Epithelial cell of prostate (primary cell): ENCODE measurements at regions not wholly inside any gene's neighbourhood (a gene's known extent, or its start where the extent isn't known, plus 50 kb on each side); places are given as distances from the start of the nearest gene placed in this dataset.
A peak's percentile ranks its signal among the peaks of the same experiment; 100 is the strongest.
"Not testable (repeated sequence)": the region's sequence is repeated elsewhere in the genome, so short reads cannot be mapped to it uniquely, and the experiment has no call there.

ENCODE experiments used
- DNase-seq: peaks from one replicate; pipeline ENCODE4 v3.0.0-alpha.2; 2011; ENCODE audit warnings: low read depth, low spot score
- H3K27ac ChIP-seq: fragments of 450-650 bp; 2 replicates; pipeline ENCODE4 v1.5.1; 2017; ENCODE audit warnings: mild to moderate bottlenecking

GRCh38 chr9:84054341-84055010, 73.9 kb downstream of the RMI1 start:
- H3K27ac ChIP-seq, result no peak overlapping the region
- no peak for DNase-seq

- no peak for DNase-seq
- H3K27ac ChIP-seq, result no peak overlapping the region
Measured at GRCh38 chr9:84057662-84058061, 77.1 kb downstream of the RMI1 start.

- DNase-seq, result no peak
- H3K27ac ChIP-seq, result no peak overlapping the region
Measured at GRCh38 chr9:84059936-84060335, 79.3 kb downstream of the RMI1 start.

GRCh38 chr9:84061613-84062193, 81.1 kb downstream of the RMI1 start:
- DNase-seq, result no peak
- H3K27ac ChIP-seq, result no peak overlapping the region

- H3K27ac ChIP-seq, result no peak overlapping the region
- peak; percentile 8 for DNase-seq
Measured at GRCh38 chr9:84062538-84062937, 81.9 kb downstream of the RMI1 start.

GRCh38 chr9:84067821-84068220, 87.2 kb downstream of the RMI1 start:
- no peak for DNase-seq
- no peak overlapping the region for H3K27ac ChIP-seq

- no peak overlapping the region for H3K27ac ChIP-seq
- no peak for DNase-seq
Measured at GRCh38 chr9:84068872-84069271, 88.3 kb downstream of the RMI1 start.

GRCh38 chr9:84070590-84070989, 90.0 kb downstream of the RMI1 start:
- no peak for DNase-seq
- H3K27ac ChIP-seq, result no peak overlapping the region

GRCh38 chr9:84072621-84073180, 92.1 kb downstream of the RMI1 start:
- H3K27ac ChIP-seq, result no peak overlapping the region
- DNase-seq, result no peak

- no peak overlapping the region for H3K27ac ChIP-seq
- DNase-seq, result no peak
Measured at GRCh38 chr9:84075004-84075403, 94.4 kb downstream of the RMI1 start.

GRCh38 chr9:84076384-84076783, 95.8 kb downstream of the RMI1 start:
- no peak for DNase-seq
- no peak overlapping the region for H3K27ac ChIP-seq

GRCh38 chr9:84077816-84078215, 97.2 kb downstream of the RMI1 start:
- DNase-seq, H3K27ac ChIP-seq: not testable (repeated sequence)

- H3K27ac ChIP-seq, result no peak overlapping the region
- no peak for DNase-seq
Measured at GRCh38 chr9:84079994-84080393, 99.4 kb downstream of the RMI1 start.

- no peak for DNase-seq
- H3K27ac ChIP-seq, result no peak overlapping the region
Measured at GRCh38 chr9:84101964-84102632, 121.5 kb downstream of the RMI1 start.

GRCh38 chr9:84103651-84104377, 123.2 kb downstream of the RMI1 start:
- no peak overlapping the region for H3K27ac ChIP-seq
- no peak for DNase-seq

- no peak overlapping the region for H3K27ac ChIP-seq
- DNase-seq, result no peak
Measured at GRCh38 chr9:84107081-84107480, 126.5 kb downstream of the RMI1 start.

GRCh38 chr9:84107995-84108394, 127.4 kb downstream of the RMI1 start:
- no peak overlapping the region for H3K27ac ChIP-seq
- no peak for DNase-seq

GRCh38 chr9:84111726-84112125, 131.1 kb downstream of the RMI1 start:
- DNase-seq, result peak; percentile 10
- H3K27ac ChIP-seq, result no peak overlapping the region

- DNase-seq, result no peak
- no peak overlapping the region for H3K27ac ChIP-seq
Measured at GRCh38 chr9:84121991-84122523, 141.5 kb downstream of the RMI1 start.

- no peak for DNase-seq
- no peak overlapping the region for H3K27ac ChIP-seq
Measured at GRCh38 chr9:84122572-84122971, 142.0 kb downstream of the RMI1 start.
